GM13976 (cell line): ENCODE measurements at regions not wholly inside any gene's neighbourhood (a gene's known extent, or its start where the extent isn't known, plus 50 kb on each side); places are given as distances from the start of the nearest gene placed in this dataset.

Experiments
- DNase-seq: peaks from one replicate; pipeline ENCODE4 v3.0.0; 2012; ENCODE audit warnings: low spot score
- in situ Hi-C: fragments of 300-500 bp; cut with MboI; formaldehyde crosslinking; loops from one replicate; pipeline ENCODE4 v1.12.0; 2022; ENCODE audit warnings: low sequenced_read_pairs, mixed read lengths, inconsistent platforms; ENCODE audit not compliant: unreplicated experiment
- TF ChIP-seq, protein P1 (sequence below): IDR thresholded peaks from 2 replicates; pipeline ENCODE4 v1.5.1; 2012; ENCODE audit warnings: borderline replicate concordance, mild to moderate bottlenecking; ENCODE audit not compliant: insufficient read depth; ENCODE audit errors: extremely low read depth, missing control alignments, control extremely low read depth

DNA sequence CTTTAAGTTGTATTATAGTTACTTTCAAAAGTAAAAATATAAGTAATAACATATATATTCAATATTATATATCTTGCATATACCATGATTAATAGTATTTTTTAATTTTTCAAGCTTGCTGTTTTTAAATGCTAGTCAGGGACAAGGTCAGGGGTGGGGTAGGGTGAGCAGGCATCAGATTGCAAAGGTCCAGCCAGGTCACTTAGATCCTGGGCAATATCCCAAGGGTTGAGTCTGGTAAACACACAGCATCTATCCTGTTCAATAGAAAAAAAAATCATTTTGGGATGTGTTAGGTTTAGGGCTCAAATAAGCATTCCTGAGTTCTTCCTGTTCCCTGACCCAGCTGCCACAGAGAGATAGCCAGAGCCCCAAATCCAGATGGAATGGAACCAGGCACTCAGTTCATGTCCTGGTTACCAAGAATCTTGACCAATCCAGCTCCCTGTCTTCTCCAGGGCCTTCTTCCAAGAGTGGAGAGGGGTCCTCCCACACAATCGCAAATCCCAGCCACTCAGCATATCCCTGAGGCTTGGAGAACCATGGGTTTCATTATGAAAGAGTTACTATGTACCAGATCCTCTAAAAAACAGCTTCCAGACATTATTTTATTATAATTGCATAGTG is 134.9 kb upstream of the TOP1 start:
- no peak for DNase-seq
- in situ Hi-C loops: no loop called here
- TF ChIP-seq, protein P1, sequence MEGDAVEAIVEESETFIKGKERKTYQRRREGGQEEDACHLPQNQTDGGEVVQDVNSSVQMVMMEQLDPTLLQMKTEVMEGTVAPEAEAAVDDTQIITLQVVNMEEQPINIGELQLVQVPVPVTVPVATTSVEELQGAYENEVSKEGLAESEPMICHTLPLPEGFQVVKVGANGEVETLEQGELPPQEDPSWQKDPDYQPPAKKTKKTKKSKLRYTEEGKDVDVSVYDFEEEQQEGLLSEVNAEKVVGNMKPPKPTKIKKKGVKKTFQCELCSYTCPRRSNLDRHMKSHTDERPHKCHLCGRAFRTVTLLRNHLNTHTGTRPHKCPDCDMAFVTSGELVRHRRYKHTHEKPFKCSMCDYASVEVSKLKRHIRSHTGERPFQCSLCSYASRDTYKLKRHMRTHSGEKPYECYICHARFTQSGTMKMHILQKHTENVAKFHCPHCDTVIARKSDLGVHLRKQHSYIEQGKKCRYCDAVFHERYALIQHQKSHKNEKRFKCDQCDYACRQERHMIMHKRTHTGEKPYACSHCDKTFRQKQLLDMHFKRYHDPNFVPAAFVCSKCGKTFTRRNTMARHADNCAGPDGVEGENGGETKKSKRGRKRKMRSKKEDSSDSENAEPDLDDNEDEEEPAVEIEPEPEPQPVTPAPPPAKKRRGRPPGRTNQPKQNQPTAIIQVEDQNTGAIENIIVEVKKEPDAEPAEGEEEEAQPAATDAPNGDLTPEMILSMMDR: no peak

DNA sequence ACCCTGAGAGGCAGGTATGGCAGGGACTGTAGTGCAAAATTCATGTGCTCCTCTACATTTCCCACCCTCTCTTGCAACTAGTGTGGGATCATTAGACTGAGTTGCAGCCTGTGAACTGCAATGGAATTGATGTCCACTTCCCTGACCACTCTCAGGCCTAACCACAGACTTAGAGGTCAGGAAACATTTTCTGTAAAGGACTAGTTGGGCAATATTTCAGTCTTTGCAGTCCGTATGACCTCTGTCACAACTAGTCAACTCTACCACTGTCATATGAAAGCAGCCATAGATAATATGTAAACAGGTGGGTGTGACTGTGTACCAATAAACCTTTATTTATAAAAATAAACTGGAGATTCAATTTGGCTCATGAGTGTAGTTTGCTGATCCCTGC is 134.4 kb upstream of the TOP1 start:
- TF ChIP-seq, protein P1: no peak
- in situ Hi-C loops: no loop called here
- no peak for DNase-seq

DNA sequence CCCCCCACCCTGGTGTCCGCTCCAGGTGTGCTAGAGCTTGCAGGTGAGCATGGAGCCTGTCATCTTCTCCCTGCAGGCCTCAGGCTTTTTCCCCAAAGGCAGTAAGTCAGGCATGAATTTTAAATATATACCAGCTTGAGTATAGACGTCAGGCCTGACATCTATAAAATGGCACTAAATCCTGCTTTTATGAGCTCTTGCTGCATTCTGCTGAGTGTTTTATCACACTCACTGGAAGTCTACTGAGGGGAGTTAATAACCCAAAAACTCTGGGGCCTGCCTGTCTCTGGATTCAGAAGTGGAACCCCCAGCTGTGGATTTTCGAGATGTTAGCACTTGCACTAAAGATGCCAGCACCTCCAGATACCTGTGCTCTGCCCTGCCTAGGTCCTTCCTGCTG is 133.4 kb upstream of the TOP1 start:
- in situ Hi-C loops: no loop called here
- no peak for DNase-seq
- TF ChIP-seq, protein P1: no peak

DNA sequence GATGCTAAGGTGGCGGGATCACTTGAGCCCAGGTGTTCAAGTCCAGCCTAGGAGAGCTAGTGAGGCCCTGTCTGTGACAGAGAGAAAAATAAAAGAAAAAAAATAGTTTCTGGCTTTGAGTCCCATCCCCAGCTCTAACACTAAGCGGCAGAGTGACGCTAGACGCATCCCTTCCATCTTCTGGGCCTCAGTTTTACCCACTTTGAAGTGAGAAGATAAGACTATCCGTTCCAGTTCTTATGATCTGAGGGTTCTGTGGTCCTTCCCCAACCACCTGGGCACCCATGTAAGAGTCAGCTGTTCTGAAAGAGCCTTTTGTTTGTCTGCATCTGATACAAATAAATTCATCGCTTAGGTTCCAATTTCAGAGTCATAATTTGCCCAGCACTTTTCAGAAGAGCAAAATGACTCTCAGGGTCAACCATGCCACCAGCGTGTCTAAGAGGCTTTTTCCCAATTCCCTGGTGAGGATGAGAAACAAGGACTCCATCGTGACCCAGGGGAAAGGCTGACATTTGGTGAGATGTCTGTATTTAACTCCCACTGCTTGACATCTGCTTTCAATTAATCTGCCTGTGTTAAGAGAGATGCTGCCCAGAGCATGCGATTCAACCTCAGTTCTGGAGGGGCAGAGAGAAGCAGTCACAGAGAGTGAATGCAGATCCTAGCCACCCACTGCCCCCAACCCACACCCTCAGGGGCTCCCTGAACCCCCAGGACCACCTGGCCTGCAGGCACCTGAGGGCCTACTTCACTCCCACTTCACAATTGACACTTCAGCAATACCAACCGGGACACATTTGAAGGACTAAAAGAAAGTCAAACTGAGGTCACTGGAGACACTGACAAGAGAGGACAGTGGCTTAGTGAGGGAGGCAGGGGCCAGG is 131.6 kb upstream of the TOP1 start:
- TF ChIP-seq, protein P1: no peak
- in situ Hi-C loops: no loop called here
- DNase-seq: no peak

DNA sequence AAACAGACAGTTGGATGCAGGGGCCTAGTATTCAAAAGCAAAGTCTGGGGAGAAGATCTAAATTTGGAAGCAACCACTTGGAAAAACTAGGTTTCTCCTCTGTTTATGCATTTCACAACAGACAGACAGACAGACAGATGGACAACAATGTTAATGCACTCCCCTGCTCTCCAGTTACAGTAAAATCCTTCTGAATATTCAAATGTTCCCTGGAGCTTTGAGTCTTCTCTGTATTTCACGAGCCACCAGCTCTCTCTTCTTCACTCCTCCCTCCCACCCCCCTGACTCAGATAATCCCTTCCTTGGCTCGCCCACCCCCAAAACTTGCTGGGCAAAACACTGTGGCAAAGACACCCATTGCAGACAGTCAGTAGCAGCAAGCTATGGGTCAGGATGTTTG is 129.3 kb upstream of the TOP1 start:
- TF ChIP-seq, protein P1: no peak
- in situ Hi-C loops: no loop called here
- DNase-seq: no peak

DNA sequence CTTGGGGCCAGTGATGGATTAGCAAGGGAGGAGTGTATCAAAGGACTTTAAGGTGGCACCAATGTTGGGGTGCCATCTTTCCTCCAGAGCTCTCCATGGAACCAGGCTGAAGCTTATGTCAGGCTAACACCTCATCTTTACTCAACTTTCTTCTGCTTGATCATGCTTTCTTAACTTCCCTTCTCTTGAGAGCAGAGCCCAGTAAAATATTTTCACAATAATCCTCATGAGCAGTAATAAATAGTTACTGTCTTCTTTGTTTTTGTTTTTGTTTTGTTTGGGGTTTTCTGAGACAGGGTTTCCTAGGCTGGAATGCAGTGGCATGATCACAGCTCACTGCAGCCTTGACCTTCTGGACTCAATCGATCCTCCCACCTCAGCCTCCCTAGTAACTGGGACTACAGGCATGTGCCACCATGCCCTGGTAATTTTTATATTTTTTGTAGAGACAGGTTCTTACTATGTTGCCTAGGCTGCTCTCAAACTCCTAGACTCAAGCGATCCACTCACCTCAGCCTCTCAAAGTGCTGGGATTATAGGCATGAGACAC is 127.9 kb upstream of the TOP1 start:
- DNase-seq: no peak
- in situ Hi-C loops: no loop called here
- TF ChIP-seq, protein P1: no peak
